Liver (tissue), 3 donors: ENCODE measurements at regions not wholly inside any gene's neighbourhood (a gene's known extent, or its start where the extent isn't known, plus 50 kb on each side); places are given as distances from the start of the nearest gene placed in this dataset.

Source experiments
- HNF4G ChIP-seq: IDR thresholded peaks from 2 replicates; pipeline ENCODE4 v1.6.1; 2016; ENCODE audit warnings: antibody characterized with exemption
- SP1 ChIP-seq: IDR thresholded peaks from 2 replicates; pipeline ENCODE4 v1.6.1; 2018; ENCODE audit warnings: antibody characterized with exemption, mild to moderate bottlenecking
- TAF1 ChIP-seq: conservative IDR thresholded peaks from 2 replicates; pipeline ENCODE4 v1.6.1; 2016; ENCODE audit warnings: antibody characterized with exemption, mild to moderate bottlenecking
- TF ChIP-seq, protein P1 (sequence below): fragments of 150-350 bp; IDR thresholded peaks from 2 replicates; pipeline ENCODE4 v1.5.1; 2017; ENCODE audit warnings: improper control_type of control experiment, low read depth, low read length; ENCODE audit not compliant: missing input control
- TF ChIP-seq, protein P2 (sequence below): IDR thresholded peaks from 2 replicates; pipeline ENCODE4 v1.6.1; 2016; ENCODE audit warnings: antibody characterized with exemption
- TF ChIP-seq, protein P3 (sequence below): IDR thresholded peaks from 2 replicates; pipeline ENCODE4 v1.6.1; 2016; ENCODE audit warnings: antibody characterized with exemption
- donor health status: healthy.
- donor health status: healthy.

GRCh38 chr22:48270731-48271130 lies 1508.3 kb downstream of the TBC1D22A start:
- TF ChIP-seq, protein P1, sequence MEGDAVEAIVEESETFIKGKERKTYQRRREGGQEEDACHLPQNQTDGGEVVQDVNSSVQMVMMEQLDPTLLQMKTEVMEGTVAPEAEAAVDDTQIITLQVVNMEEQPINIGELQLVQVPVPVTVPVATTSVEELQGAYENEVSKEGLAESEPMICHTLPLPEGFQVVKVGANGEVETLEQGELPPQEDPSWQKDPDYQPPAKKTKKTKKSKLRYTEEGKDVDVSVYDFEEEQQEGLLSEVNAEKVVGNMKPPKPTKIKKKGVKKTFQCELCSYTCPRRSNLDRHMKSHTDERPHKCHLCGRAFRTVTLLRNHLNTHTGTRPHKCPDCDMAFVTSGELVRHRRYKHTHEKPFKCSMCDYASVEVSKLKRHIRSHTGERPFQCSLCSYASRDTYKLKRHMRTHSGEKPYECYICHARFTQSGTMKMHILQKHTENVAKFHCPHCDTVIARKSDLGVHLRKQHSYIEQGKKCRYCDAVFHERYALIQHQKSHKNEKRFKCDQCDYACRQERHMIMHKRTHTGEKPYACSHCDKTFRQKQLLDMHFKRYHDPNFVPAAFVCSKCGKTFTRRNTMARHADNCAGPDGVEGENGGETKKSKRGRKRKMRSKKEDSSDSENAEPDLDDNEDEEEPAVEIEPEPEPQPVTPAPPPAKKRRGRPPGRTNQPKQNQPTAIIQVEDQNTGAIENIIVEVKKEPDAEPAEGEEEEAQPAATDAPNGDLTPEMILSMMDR = no peak
- TF ChIP-seq, protein P2, sequence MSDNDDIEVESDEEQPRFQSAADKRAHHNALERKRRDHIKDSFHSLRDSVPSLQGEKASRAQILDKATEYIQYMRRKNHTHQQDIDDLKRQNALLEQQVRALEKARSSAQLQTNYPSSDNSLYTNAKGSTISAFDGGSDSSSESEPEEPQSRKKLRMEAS = no peak
- no peak for TF ChIP-seq HNF4G
- TF ChIP-seq SP1 = no peak
- no peak for TF ChIP-seq TAF1
- TF ChIP-seq, protein P3, sequence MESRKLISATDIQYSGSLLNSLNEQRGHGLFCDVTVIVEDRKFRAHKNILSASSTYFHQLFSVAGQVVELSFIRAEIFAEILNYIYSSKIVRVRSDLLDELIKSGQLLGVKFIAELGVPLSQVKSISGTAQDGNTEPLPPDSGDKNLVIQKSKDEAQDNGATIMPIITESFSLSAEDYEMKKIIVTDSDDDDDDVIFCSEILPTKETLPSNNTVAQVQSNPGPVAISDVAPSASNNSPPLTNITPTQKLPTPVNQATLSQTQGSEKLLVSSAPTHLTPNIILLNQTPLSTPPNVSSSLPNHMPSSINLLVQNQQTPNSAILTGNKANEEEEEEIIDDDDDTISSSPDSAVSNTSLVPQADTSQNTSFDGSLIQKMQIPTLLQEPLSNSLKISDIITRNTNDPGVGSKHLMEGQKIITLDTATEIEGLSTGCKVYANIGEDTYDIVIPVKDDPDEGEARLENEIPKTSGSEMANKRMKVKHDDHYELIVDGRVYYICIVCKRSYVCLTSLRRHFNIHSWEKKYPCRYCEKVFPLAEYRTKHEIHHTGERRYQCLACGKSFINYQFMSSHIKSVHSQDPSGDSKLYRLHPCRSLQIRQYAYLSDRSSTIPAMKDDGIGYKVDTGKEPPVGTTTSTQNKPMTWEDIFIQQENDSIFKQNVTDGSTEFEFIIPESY = no peak
